ENCODE measurements at regions not wholly inside any gene's neighbourhood (a gene's known extent, or its start where the extent isn't known, plus 50 kb on each side); places are given as distances from the start of the nearest gene placed in this dataset.

DNA sequence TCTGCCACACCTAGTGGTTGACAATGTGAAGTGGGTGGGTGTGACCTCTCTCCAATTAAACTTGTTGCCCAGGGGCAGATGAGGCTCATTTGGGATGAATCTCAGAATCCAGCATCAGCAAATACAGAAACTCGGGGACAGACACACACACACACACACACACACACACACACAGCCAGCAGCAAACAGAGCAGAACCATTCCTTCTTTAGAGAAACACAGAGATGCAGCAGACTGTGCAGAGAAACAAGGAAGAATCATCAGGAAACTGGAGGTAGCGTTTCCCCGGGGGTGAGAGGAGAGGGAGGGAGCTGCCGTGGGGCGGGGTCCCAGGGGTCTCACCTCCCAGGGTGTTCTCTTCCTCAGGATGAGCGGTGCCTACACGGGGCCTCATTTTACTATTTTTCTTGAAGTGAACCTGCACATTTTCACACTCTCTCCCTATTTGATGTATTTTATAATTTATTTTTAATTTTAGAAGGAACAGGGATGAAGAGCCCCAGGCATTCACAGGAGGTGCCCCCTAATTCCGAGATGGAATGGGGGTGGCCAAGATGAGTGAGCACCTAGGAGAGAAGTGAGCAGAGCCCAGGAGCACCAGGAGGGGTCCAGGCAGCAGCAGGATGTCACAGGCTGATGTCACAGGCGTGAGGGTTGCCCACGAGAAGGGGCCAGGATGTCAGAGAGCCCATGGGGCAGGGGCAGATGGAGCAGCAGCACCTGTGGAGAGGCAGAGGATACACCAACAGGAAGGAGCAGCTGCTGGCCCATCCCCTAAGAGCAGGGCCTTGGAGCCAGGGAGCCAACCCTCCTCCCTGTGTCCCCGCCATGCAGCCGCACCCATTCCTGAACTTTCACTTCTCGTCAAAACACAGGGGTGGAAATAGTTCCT, 85.3 kb upstream of the PPP2R2D start:
- Histone ChIP-seq H3K27ac (no peak overlapping the region), H3K27me3 (no peaks in the 10 kb centered on the region), H3K9me3 (no peaks in the 10 kb centered on the region), H3K4me1 (no peaks in the 10 kb centered on the region), H3K4me3 (replicated peaks in 1 of 3) (no peak overlapping the region), H3K36me3 (no peaks in the 10 kb centered on the region)
- WGBS, 2 donors = 44 to 50% methylated on average over 12 to 13 of the region's 13 CpGs
- DNase-seq = no peak
- TF ChIP-seq, protein P1, sequence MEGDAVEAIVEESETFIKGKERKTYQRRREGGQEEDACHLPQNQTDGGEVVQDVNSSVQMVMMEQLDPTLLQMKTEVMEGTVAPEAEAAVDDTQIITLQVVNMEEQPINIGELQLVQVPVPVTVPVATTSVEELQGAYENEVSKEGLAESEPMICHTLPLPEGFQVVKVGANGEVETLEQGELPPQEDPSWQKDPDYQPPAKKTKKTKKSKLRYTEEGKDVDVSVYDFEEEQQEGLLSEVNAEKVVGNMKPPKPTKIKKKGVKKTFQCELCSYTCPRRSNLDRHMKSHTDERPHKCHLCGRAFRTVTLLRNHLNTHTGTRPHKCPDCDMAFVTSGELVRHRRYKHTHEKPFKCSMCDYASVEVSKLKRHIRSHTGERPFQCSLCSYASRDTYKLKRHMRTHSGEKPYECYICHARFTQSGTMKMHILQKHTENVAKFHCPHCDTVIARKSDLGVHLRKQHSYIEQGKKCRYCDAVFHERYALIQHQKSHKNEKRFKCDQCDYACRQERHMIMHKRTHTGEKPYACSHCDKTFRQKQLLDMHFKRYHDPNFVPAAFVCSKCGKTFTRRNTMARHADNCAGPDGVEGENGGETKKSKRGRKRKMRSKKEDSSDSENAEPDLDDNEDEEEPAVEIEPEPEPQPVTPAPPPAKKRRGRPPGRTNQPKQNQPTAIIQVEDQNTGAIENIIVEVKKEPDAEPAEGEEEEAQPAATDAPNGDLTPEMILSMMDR (IDR thresholded peaks at IDR 0.05) = no peak
- no peak for TF ChIP-seq POLR2A (IDR thresholded peaks at IDR 0.05)
- intact Hi-C loops (cut with DNase I) = no loop called here

DNA sequence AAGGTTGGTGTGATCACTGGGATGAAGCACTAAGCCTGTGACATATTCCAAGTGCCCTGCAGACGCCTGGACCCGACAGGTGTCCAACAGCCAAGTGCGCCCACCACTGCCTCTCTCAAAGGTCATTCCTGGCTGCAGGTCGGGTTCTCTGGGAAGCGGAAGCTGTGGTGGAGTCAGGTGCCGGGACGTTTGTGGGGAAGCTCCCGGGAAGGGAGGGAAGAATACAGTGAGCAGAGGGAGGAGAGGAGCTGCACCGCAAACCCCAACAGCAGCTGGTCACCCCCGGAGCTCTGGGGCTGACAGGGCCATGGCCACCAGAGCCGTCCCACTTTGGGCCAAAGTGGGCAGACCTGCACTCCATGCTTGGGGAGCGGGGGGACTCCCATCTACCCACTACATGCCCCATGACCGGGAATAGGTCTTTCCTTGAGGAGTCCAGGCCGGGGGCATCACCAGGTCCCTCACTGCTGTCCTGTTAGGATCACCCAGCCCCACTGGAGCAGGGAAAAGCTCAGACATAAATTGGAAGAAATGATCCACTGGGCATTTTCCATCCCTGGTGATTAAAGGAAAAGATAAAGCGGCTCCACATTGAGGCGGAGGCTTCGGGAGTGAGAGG, 84.5 kb upstream of the PPP2R2D start:
- intact Hi-C loops (cut with DNase I) = no loop called here
- DNase-seq = no peak
- H3K27ac ChIP-seq = no peak overlapping the region
- H3K27me3 ChIP-seq = no peaks in the 10 kb centered on the region
- H3K4me1 ChIP-seq = no peaks in the 10 kb centered on the region
- no peaks in the 10 kb centered on the region for H3K9me3 ChIP-seq
- no peak for TF ChIP-seq POLR2A (IDR thresholded peaks at IDR 0.05)
- TF ChIP-seq, protein P1 (IDR thresholded peaks at IDR 0.05) = no peak
- H3K36me3 ChIP-seq = no peaks in the 10 kb centered on the region
- no peak overlapping the region for H3K4me3 ChIP-seq (replicated peaks in 1 of 3)
- WGBS, 2 donors = 70 to 74% methylated on average over 14 to 15 of the region's 17 CpGs

DNA sequence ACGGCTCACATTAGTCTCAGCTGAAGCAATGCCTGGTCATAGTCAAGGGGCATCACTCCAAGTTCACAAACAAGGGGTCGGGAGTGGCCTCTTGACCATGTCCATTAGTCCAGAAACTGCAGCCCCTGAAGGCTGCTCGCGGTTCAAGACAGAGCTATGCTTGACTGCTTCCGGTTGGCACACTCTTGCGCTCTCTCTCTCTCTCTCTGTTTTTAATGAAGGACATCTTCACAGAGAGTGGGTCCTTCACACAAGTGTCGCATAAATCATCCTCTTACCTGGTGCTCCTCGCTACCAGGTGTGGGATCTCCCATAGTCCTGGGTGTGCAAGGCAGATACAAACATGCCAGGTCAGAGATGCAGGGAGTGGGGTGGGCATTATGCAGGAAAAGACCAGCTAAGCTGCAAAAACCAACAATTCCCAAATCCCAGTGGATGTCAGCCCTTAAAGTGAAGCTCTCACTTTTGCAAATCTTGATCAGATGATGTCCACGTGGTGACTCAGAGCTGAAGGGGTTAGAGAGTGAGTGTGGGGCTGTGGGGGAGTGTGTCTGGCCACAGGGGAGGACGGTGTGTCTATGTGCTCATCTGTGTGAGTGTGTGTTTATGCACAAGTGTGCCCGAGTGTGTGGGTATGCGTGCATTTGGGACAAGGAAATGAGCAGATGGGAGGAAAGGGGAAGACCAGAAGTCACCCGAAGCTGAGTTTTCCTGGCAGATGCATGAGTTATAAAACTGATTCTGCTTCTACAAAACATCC, 83.7 kb upstream of the PPP2R2D start:
- H3K27me3 ChIP-seq = no peaks in the 10 kb centered on the region
- H3K27ac ChIP-seq = no peak overlapping the region
- intact Hi-C loops (cut with DNase I) = no loop called here
- no peak for DNase-seq
- no peaks in the 10 kb centered on the region for H3K9me3 ChIP-seq
- WGBS, 2 donors = 40 to 41% methylated on average over 13 of the region's 13 CpGs
- no peak for TF ChIP-seq POLR2A (IDR thresholded peaks at IDR 0.05)
- TF ChIP-seq, protein P1 (IDR thresholded peaks at IDR 0.05) = no peak
- no peak overlapping the region for H3K4me3 ChIP-seq (replicated peaks in 1 of 3)
- no peaks in the 10 kb centered on the region for H3K4me1 ChIP-seq
- H3K36me3 ChIP-seq = no peaks in the 10 kb centered on the region

DNA sequence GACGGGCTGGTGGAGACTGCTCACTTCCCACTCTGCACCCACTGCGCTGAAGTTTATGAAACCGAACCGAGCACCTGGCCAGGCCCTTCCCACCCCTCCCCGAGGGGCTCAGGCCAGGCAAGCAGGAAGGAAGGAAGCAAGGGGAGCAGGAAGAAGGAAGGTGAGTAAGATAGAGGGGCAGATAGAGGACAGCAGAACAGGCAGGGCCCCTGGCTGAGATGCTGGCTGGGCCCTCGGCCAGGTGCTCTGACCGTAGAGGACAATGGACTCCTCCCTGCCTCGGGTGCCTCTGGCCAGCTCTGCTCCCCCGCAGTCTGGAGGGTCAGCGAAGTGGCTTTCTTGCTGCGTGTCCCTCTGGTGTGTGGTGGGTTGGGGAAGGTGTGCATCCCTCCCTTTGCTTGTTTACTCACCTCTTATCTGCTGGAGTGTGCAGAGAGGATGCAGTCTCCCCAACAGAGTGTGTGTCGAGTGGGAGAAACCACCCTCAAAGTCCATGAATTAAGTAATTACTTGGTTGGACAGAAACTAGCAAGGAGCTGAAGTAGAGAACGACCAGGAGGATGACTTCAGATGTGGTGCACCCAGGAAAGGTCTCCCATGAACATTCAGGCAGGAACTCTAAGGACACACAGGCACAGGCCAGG, 82.8 kb upstream of the PPP2R2D start:
- DNase-seq = no peak
- intact Hi-C loops (cut with DNase I) = no loop called here

More for the DNA sequence above, 82.8 kb upstream of the PPP2R2D start:
- Histone ChIP-seq H3K36me3 (no peaks in the 10 kb centered on the region), H3K4me3 (replicated peaks in 1 of 3) (no peak overlapping the region), H3K4me1 (no peaks in the 10 kb centered on the region), H3K27ac (no peak overlapping the region), H3K9me3 (no peaks in the 10 kb centered on the region), H3K27me3 (no peaks in the 10 kb centered on the region)
- no peak for TF ChIP-seq POLR2A (IDR thresholded peaks at IDR 0.05)
- TF ChIP-seq, protein P1 (IDR thresholded peaks at IDR 0.05) = no peak
- 46 to 55% methylated on average over 13 of the region's 13 CpGs for WGBS, 2 donors

All from thyroid gland (tissue), 4 donors.